Liver (tissue), 3 donors: ENCODE measurements at regions not wholly inside any gene's neighbourhood (a gene's known extent, or its start where the extent isn't known, plus 50 kb on each side); places are given as distances from the start of the nearest gene placed in this dataset.

Experiments used
- CTCF ChIP-seq: fragments of 150-350 bp; IDR thresholded peaks from 2 replicates; pipeline ENCODE4 v1.5.1; 2017; ENCODE audit warnings: improper control_type of control experiment, low read depth, low read length; ENCODE audit not compliant: missing input control
- GABPA ChIP-seq, 2 donors: IDR thresholded peaks in 1 of 2; conservative IDR thresholded peaks in 1 of 2; 2 replicates each; pipeline ENCODE4 v1.6.1; 2016; ENCODE audit warnings: antibody characterized with exemption in 2 of 2, mild to moderate bottlenecking in 1 of 2, moderate library complexity in 1 of 2
- JUND ChIP-seq, 2 donors: IDR thresholded peaks; 2 replicates each; pipeline ENCODE4 v1.6.1; 2016; ENCODE audit warnings: antibody characterized with exemption in 2 of 2
- MAX ChIP-seq: IDR thresholded peaks from 2 replicates; pipeline ENCODE4 v1.6.1; 2016; ENCODE audit warnings: antibody characterized with exemption
- RXRA ChIP-seq, 2 donors: IDR thresholded peaks; 2 replicates each; pipeline ENCODE4 v1.6.1; 2017 to 2018; ENCODE audit warnings: antibody characterized with exemption in 2 of 2, mild to moderate bottlenecking in 1 of 2
- TAF1 ChIP-seq: conservative IDR thresholded peaks from 2 replicates; pipeline ENCODE4 v1.6.1; 2016; ENCODE audit warnings: antibody characterized with exemption, mild to moderate bottlenecking
- ZBTB33 ChIP-seq: IDR thresholded peaks from 2 replicates; pipeline ENCODE4 v1.6.1; 2016; ENCODE audit warnings: antibody characterized with exemption
- donor health status: healthy.
- donor health status: healthy.

GRCh38 chr12:63066782-63067181 is 84.2 kb downstream of the AVPR1A start:
- TF ChIP-seq ZBTB33 (no peak), MAX (no peak), RXRA (IDR thresholded peaks at IDR 0.05) (no peak), CTCF (no peak), GABPA (IDR thresholded peaks at IDR 0.05 in 1 of 2, conservative IDR thresholded peaks at IDR 0.05 in 1 of 2) (no peak), TAF1 (no peak), JUND (IDR thresholded peaks at IDR 0.05) (no peak)
